Tibial artery (tissue), 4 donors: ENCODE measurements at regions not wholly inside any gene's neighbourhood (a gene's known extent, or its start where the extent isn't known, plus 50 kb on each side); places are given as distances from the start of the nearest gene placed in this dataset.
A peak's percentile ranks its signal among the peaks of the same experiment; 100 is the strongest.

Experiments
- DNase-seq, 2 donors: peaks; one replicate each; pipeline ENCODE4 v3.0.0-alpha.2; 2019
- H3K27ac ChIP-seq, 2 donors: fragments of 200-600 bp; sonication (generic) in 1 of 2; 1 replicate in 1 of 2; 2 replicates in 1 of 2; pipeline ENCODE4 v1.5.1; 2018 to 2019; ENCODE audit warnings: mild to moderate bottlenecking in 1 of 2
- H3K27me3 ChIP-seq, 2 donors: fragments of 200-600 bp; sonication (generic) in 1 of 2; one replicate each; pipeline versions ENCODE4 v1.5.1 to v1.6.0; 2016 to 2019
- H3K36me3 ChIP-seq, 3 donors: fragments of 200-600 bp; sonication (generic) in 2 of 3; one replicate each; pipeline ENCODE4 v1.5.1; 2016 to 2019; ENCODE audit warnings: mild to moderate bottlenecking in 2 of 3
- H3K4me1 ChIP-seq, 4 donors: fragments of 200-600 bp; sonication (generic) in 2 of 4; 1 replicate in 3 of 4; 2 replicates in 1 of 4; pipeline ENCODE4 v1.5.1; 2016 to 2019
- H3K4me3 ChIP-seq, 2 donors: fragments of 200-600 bp; sonication (generic) in 1 of 2; 1 replicate in 1 of 2; 2 replicates in 1 of 2; pipeline ENCODE4 v1.5.1; 2018 to 2019; ENCODE audit warnings: mild to moderate bottlenecking in 2 of 2
- H3K9me3 ChIP-seq, 3 donors: fragments of 200-600 bp; sonication (generic) in 1 of 3; one replicate each; pipeline ENCODE4 v1.5.1; 2016 to 2019
- CTCF ChIP-seq, 2 experiments: fragments of 200-600 bp in 1 of 2; fragments of 450-650 bp in 1 of 2; IDR thresholded peaks; one replicate each; pipeline ENCODE4 v1.5.1; 2017 to 2019; ENCODE audit warnings: antibody characterized with exemption in 2 of 2, mild to moderate bottlenecking in 1 of 2, moderate library complexity in 1 of 2
- intact Hi-C: fragments of 100-400 bp; cut with DNase I; formaldehyde crosslinking; loops from one replicate; pipeline ENCODE4 v1.15.0; 2023; ENCODE audit warnings: low total_unique reads

GRCh38 chr22:48755059-48755949, 1072.4 kb downstream of the BRD1 start:
- H3K4me1 ChIP-seq = no peaks in the 10 kb centered on the region
- H3K27ac ChIP-seq = no peak overlapping the region
- no peaks in the 10 kb centered on the region for H3K9me3 ChIP-seq
- no peaks in the 10 kb centered on the region for H3K36me3 ChIP-seq
- intact Hi-C loops = no loop called here
- H3K4me3 ChIP-seq = no peak overlapping the region
- H3K27me3 ChIP-seq = peaks cover 0 to 6% of the 10 kb centered on the region in 2 donors
- DNase-seq = peak in 1 of 2 donors; percentile 10
- no peak for TF ChIP-seq CTCF (IDR thresholded peaks at IDR 0.05)

GRCh38 chr22:48754611-48755058, 1073.0 kb downstream of the BRD1 start:
- TF ChIP-seq CTCF (IDR thresholded peaks at IDR 0.05) = no peak
- intact Hi-C loops = no loop called here
- H3K9me3 ChIP-seq = no peaks in the 10 kb centered on the region
- H3K27ac ChIP-seq = no peak overlapping the region
- no peaks in the 10 kb centered on the region for H3K36me3 ChIP-seq
- no peaks in the 10 kb centered on the region for H3K4me1 ChIP-seq
- peaks cover 0 to 6% of the 10 kb centered on the region in 2 donors for H3K27me3 ChIP-seq
- no peak for DNase-seq
- H3K4me3 ChIP-seq = no peak overlapping the region

- TF ChIP-seq CTCF (IDR thresholded peaks at IDR 0.05) = no peak
- peak in 1 of 2 donors; percentile 1 for DNase-seq
- Histone ChIP-seq H3K9me3 (no peaks in the 10 kb centered on the region), H3K4me1 (no peaks in the 10 kb centered on the region), H3K27me3 (peaks cover 0 to 6% of the 10 kb centered on the region in 2 donors), H3K27ac (no peak overlapping the region), H3K36me3 (no peaks in the 10 kb centered on the region), H3K4me3 (no peak overlapping the region)
- intact Hi-C loops = no loop called here
These were observed 1073.7 kb downstream of the BRD1 start for GRCh38 chr22:48753752-48754517.

- Histone ChIP-seq H3K4me1 (no peaks in the 10 kb centered on the region), H3K4me3 (no peak overlapping the region), H3K27ac (no peak overlapping the region), H3K9me3 (no peaks in the 10 kb centered on the region), H3K27me3 (peaks cover 0 to 6% of the 10 kb centered on the region in 2 donors), H3K36me3 (no peaks in the 10 kb centered on the region)
- intact Hi-C loops = no loop called here
- DNase-seq = no peak
- TF ChIP-seq CTCF (IDR thresholded peaks at IDR 0.05) = no peak
These were observed 1074.3 kb downstream of the BRD1 start for GRCh38 chr22:48753381-48753730.

GRCh38 chr22:48752451-48753380, 1075.0 kb downstream of the BRD1 start:
- DNase-seq = no peak
- H3K27me3 ChIP-seq = peaks cover 0 to 6% of the 10 kb centered on the region in 2 donors
- intact Hi-C loops = no loop called here
- H3K4me1 ChIP-seq = no peaks in the 10 kb centered on the region
- H3K36me3 ChIP-seq = no peaks in the 10 kb centered on the region
- no peak overlapping the region for H3K27ac ChIP-seq
- H3K9me3 ChIP-seq = no peaks in the 10 kb centered on the region
- no peak overlapping the region for H3K4me3 ChIP-seq
- TF ChIP-seq CTCF (IDR thresholded peaks at IDR 0.05) = no peak
